Activated naive CD8-positive, alpha-beta T cell treated with anti-CD3 and anti-CD28 coated beads for 36 hours (primary cell): ENCODE measurements at regions not wholly inside any gene's neighbourhood (a gene's known extent, or its start where the extent isn't known, plus 50 kb on each side); places are given as distances from the start of the nearest gene placed in this dataset.

Experiments used
- DNase-seq: peaks from one replicate; pipeline ENCODE4 v3.0.0; 2021
- H3K27ac Mint-ChIP-seq: one replicate; pipeline ENCODE4 v1.8.0; 2022; ENCODE audit warnings: mild to moderate bottlenecking, moderate library complexity, mixed read lengths
- H3K27me3 Mint-ChIP-seq: one replicate; pipeline ENCODE4 v1.8.0; 2022; ENCODE audit warnings: mild to moderate bottlenecking, mixed read lengths
- H3K36me3 Mint-ChIP-seq: one replicate; pipeline ENCODE4 v1.8.0; 2021; ENCODE audit warnings: mild to moderate bottlenecking, mixed read lengths
- H3K4me1 Mint-ChIP-seq: one replicate; pipeline ENCODE4 v1.8.0; 2021; ENCODE audit warnings: mixed read lengths
- H3K4me3 Mint-ChIP-seq: one replicate; pipeline ENCODE4 v1.8.0; 2022; ENCODE audit warnings: mild to moderate bottlenecking, moderate library complexity, mixed read lengths
- H3K9me3 Mint-ChIP-seq: one replicate; pipeline ENCODE4 v1.8.0; 2022; ENCODE audit warnings: mixed read lengths

DNA sequence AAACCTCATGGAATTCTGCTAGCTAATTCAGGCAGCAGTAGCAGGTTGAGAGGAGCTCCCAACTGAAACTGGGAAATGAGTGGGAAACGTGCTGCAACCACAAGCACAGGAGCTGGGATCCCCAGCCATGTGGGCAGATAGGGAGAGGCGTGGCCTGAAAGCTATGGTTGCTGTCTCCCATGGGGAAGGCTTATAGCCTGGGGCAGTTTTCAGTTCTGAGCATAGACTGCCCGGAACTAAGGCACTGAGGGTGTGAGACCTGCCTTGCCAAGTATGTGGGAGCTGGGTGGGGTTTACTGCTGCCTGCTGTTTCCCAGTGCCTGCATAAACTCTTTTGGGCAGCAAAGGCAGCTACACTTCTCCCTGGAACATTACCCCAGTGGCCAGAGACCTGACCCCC is 229.5 kb downstream of the TUSC7 start:
- H3K36me3 Mint-ChIP-seq = no peaks in the 10 kb centered on the region
- no peak overlapping the region for H3K4me3 Mint-ChIP-seq
- H3K27ac Mint-ChIP-seq = no peak overlapping the region
- DNase-seq = no peak
- peaks cover 6% of the 10 kb centered on the region for H3K9me3 Mint-ChIP-seq
- H3K4me1 Mint-ChIP-seq = no peaks in the 10 kb centered on the region
- no peaks in the 10 kb centered on the region for H3K27me3 Mint-ChIP-seq

DNA sequence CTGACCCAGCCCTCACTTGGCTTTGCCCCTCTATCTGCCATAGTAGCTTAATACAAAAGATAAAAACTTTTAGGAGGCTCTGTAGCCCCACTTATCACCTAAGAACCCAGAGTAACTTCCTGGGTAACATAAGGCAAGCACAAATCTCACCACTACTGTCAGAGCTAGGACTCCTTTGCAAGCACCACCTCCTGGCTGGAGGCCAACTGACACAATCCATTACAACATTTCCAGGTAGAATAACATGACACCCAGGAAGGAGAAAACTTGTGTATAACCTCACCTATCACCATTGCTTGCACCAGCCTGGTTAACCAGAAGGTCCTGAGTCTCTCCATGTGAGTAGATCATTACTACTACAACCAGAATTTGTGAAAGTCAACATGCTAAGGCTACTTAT is 230.0 kb downstream of the TUSC7 start:
- H3K27ac Mint-ChIP-seq = no peak overlapping the region
- no peaks in the 10 kb centered on the region for H3K4me1 Mint-ChIP-seq
- H3K36me3 Mint-ChIP-seq = no peaks in the 10 kb centered on the region
- no peak overlapping the region for H3K4me3 Mint-ChIP-seq
- H3K27me3 Mint-ChIP-seq = no peaks in the 10 kb centered on the region
- H3K9me3 Mint-ChIP-seq = peaks cover 6% of the 10 kb centered on the region
- no peak for DNase-seq

DNA sequence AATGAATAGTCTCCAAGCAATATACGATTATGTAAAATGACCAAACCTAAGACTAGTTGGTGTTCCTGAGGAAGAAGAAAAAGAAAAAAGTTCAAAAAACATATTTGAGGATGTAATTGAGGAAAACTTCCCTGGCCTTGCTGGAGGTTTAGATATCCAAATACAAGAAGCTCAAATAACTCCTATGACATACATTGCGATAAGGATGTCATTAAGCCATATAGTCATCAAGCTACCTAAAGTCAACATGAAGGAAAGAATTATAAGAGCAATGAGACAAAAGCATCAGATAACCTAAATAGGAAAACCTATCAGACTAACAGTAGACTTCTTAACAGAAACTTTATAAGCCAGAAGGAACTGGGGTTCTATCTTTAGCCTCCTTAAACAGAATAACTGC is 231.1 kb downstream of the TUSC7 start:
- Mint-ChIP-seq H3K4me1 (no peaks in the 10 kb centered on the region), H3K27me3 (no peaks in the 10 kb centered on the region), H3K9me3 (peaks cover 6% of the 10 kb centered on the region), H3K4me3 (no peak overlapping the region), H3K36me3 (no peaks in the 10 kb centered on the region), H3K27ac (no peak overlapping the region)
- DNase-seq = no peak

DNA sequence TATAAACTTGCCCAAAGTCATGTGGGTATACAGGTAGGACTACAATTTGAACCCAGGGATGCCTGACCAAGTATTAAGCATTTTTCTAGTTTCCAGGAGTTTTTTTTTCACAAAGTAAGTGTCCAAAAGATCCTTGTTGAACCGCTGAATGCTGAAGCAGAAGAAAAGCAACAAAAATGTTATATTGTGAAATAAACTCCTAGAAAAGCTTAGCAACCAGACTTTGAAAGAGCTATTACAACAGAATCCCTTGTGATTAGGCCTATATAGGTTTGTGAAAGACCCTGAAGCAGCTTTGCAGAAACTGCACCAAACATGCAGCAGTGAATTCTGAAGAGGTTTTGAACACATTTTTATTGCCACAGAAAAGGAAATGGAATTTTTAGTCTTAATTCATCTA is 236.8 kb downstream of the TUSC7 start:
- Mint-ChIP-seq H3K36me3 (no peaks in the 10 kb centered on the region), H3K27ac (no peak overlapping the region), H3K4me1 (no peaks in the 10 kb centered on the region), H3K9me3 (peaks cover 4% of the 10 kb centered on the region), H3K4me3 (no peak overlapping the region), H3K27me3 (no peaks in the 10 kb centered on the region)
- DNase-seq = no peak

DNA sequence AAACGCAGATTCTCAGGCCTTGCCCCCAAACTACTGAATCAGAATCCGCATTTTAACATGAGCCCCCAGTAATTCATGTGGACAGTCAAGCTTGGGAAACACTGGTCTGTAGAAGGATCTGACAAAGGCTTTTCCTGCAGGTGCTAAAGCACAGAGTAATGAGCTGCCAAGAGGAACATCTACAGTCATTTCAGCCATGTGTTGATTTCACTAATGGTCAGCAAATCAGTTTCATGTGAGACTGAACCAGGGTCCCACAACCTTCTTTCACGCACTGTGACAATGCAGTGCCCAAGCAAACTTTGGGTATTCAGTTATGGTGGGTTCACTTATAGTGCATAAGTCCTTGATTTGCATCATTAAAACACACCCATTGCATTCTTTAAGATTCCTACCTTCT is 237.6 kb downstream of the TUSC7 start:
- Mint-ChIP-seq H3K36me3 (no peaks in the 10 kb centered on the region), H3K27ac (no peak overlapping the region), H3K4me3 (no peak overlapping the region), H3K4me1 (no peaks in the 10 kb centered on the region), H3K9me3 (peaks cover 4% of the 10 kb centered on the region), H3K27me3 (no peaks in the 10 kb centered on the region)
- no peak for DNase-seq

DNA sequence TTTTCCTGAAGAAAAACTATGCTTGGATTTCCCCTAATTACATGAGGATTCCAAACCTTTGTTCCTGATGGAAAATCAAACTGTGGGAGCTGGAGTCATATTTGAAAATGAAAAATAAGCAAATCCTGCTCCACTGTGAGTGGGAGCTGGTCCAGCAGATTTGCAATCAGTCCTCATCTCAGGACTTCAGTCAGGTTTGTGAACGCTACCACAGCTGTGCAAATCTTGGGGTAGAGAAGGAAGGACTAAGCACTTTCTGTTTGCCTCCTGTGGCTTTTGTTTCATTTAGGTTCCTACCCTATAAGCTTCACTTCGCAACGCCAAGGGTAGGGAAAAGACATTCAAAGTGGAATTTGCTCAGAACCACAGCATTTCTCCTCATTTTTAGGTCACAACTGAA is 238.2 kb downstream of the TUSC7 start:
- no peak overlapping the region for H3K27ac Mint-ChIP-seq
- H3K9me3 Mint-ChIP-seq = peaks cover 4% of the 10 kb centered on the region
- no peak for DNase-seq
- no peaks in the 10 kb centered on the region for H3K36me3 Mint-ChIP-seq
- no peaks in the 10 kb centered on the region for H3K27me3 Mint-ChIP-seq
- H3K4me3 Mint-ChIP-seq = no peak overlapping the region
- no peaks in the 10 kb centered on the region for H3K4me1 Mint-ChIP-seq

DNA sequence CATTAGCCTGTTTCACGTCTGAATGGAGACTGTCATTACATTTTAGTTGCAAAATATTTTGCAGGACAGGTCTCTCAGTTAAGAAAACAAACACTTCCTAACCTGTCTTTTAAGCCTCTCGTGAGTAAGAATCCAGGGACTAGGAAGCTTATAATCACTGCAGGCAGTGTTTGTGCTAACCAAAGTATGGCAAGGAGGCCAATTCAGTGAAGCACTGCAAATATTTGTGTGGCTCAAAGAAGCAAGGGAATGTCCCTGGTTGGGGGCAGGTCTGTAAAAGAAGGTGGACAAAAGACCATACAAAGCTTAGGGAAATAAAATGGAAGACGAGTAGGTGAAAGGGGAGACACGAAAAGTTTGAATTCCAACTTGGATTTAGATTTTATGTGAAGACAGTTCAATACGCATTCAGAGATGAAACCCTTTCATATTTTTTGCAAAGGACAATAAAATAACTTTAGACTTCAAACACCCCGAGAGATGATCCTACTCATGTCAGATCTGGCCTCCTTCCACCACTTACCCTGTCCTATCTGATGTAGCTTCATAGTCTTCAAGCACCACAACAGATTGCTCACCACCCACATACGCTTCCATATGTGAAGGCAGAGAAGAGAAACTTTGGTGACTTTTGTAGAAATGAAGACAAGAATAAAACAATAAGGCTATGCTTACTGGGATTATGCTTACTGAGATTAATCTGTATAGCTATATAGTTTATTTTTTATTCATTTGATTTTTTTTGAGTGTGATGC is 240.9 kb downstream of the TUSC7 start:
- Mint-ChIP-seq H3K36me3 (no peaks in the 10 kb centered on the region), H3K27me3 (no peaks in the 10 kb centered on the region), H3K4me1 (no peaks in the 10 kb centered on the region), H3K9me3 (no peaks in the 10 kb centered on the region), H3K4me3 (no peak overlapping the region), H3K27ac (no peak overlapping the region)
- no peak for DNase-seq

DNA sequence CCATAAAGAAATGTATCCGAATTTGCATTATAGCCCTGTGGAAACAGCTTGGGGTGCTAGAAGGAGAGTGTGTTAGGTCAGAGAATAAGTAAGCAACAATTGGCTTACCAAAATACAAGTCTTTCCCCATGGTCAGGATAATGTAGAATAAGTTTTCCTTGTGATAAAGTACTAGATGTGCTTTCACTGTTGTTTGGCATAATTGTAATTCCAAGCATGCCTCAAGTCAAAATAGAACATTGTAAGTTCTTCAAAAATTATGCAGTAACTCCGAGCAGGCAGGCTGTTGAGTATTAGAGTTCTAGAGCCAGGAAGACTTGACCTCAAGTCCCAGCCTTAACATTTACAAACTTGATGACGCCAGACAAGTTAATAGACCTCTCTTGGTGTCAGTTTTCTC is 242.0 kb downstream of the TUSC7 start:
- DNase-seq = no peak
- Mint-ChIP-seq H3K9me3 (no peaks in the 10 kb centered on the region), H3K4me3 (no peak overlapping the region), H3K36me3 (no peaks in the 10 kb centered on the region), H3K27ac (no peak overlapping the region), H3K27me3 (no peaks in the 10 kb centered on the region), H3K4me1 (no peaks in the 10 kb centered on the region)

DNA sequence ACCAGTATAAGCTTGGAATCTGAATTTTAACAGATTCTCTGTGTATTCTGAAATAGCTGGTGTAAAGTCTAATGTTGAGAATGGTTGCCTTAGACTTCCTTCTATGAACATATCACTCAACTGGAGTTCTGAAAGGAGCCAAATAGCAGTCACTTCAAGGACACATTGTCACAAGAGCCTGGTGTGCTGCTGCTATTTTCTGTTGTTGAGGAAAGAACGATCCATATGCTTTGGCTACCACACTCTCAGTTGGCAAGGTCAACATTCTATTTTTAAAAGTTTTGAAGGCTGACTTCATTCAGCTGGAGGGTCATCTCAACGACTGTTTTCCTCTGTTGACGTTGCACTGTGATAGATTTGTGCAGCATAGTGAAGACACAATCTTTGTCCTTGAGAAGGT is 248.7 kb downstream of the TUSC7 start:
- H3K27ac Mint-ChIP-seq = no peak overlapping the region
- H3K36me3 Mint-ChIP-seq = no peaks in the 10 kb centered on the region
- no peak overlapping the region for H3K4me3 Mint-ChIP-seq
- DNase-seq = no peak
- H3K9me3 Mint-ChIP-seq = peaks cover 2% of the 10 kb centered on the region
- no peaks in the 10 kb centered on the region for H3K27me3 Mint-ChIP-seq
- H3K4me1 Mint-ChIP-seq = no peaks in the 10 kb centered on the region

DNA sequence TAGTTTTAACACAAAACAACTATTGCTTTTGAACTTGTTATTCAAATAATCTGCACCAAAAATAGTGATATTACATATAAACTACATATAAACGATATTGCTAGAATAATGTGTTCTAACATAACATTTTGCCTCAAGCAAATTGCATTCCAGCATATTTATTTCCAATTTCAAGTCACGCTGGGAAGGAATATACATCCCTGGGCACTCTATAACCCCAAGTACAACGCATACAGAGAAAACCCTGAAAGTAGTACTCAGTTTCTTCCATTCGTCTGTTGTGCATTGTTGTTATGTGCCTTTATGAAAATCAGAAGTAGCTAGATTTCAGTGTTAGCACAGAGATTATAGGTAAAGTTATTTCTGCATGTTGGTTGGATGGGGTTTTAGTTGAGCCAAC is 251.5 kb downstream of the TUSC7 start:
- no peaks in the 10 kb centered on the region for H3K36me3 Mint-ChIP-seq
- no peak overlapping the region for H3K27ac Mint-ChIP-seq
- no peaks in the 10 kb centered on the region for H3K4me1 Mint-ChIP-seq
- peaks cover 2% of the 10 kb centered on the region for H3K9me3 Mint-ChIP-seq
- H3K4me3 Mint-ChIP-seq = no peak overlapping the region
- H3K27me3 Mint-ChIP-seq = no peaks in the 10 kb centered on the region
- DNase-seq = no peak

DNA sequence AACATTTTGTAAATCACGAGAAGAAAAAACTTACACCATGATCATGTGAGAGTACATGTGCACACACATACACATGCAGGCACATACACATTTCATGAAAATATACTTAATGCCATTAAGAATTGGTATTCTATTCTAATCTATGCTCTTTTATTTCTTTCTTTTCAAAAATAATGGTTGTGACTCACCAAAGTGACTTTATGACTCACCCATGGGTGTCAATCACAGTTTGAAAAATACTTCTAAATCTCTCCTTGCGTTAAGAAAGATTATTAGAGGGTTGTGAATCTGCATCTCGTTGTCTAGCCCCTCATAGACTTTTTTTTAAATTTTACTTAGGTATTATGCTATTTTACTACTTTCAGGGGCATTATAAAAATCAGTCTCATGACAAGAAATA is 254.2 kb downstream of the TUSC7 start:
- Mint-ChIP-seq H3K9me3 (peaks cover 2% of the 10 kb centered on the region), H3K4me3 (no peak overlapping the region), H3K27me3 (no peaks in the 10 kb centered on the region), H3K27ac (no peak overlapping the region), H3K4me1 (no peaks in the 10 kb centered on the region), H3K36me3 (no peaks in the 10 kb centered on the region)
- DNase-seq = no peak

DNA sequence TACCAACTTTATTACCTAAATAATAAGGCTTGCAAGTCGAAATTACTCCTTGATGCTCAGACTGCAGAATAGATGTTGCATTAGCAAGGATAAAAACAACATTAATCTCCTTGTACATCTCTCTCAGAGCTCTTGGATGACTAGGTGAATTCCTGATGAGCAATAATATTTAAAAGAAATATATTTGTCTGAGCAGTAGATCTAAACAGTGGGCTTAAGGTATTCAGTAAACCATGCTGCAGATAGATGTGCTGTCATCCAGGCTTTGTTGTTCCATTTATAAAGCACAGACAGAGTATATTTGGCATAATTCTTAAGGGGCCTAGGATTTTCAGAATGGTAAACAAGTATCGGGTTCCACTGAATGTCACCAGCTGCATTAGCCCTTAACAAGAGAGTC is 257.1 kb downstream of the TUSC7 start:
- peaks cover 2% of the 10 kb centered on the region for H3K9me3 Mint-ChIP-seq
- H3K4me1 Mint-ChIP-seq = no peaks in the 10 kb centered on the region
- H3K4me3 Mint-ChIP-seq = no peak overlapping the region
- no peak for DNase-seq
- H3K36me3 Mint-ChIP-seq = no peaks in the 10 kb centered on the region
- H3K27ac Mint-ChIP-seq = no peak overlapping the region
- no peaks in the 10 kb centered on the region for H3K27me3 Mint-ChIP-seq

DNA sequence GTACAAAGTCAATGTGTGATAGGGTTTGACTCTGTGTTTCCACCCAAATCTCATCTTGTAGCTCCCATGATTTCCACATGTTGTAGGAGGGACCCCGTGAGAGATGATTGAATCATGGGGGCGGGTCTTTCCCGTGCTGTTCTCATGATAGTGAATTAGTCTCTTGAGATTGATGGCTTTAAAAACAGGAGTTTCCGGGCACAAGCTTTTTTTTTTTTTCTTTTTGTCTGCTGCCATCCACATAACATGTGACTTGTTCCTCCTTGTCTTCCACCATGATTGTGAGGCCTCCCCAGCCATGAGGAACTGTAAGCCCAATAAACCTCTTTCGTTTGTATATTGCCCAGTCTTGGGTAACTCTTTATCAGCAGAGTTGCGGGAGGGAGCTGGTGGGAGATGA is 259.6 kb downstream of the TUSC7 start:
- no peak for DNase-seq

DNA sequence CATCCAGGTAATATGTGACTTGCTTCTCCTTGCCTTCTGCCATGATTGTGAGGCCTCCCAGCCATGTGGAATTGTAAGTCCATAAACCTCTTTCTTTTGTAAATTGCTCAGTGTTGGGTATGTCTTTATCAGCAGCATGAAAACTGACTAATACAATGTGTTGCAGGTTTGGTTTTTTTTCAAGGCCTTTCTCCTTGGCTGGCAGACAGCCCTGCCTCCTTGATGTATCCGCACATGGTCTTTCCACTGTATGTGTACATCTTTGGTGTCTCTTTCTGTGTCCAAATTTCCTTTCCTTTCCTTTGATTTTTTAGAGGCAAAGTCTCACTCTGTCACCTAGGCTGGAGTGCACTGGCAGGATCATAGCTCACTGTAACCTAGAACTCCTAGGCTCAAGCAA is 260.1 kb downstream of the TUSC7 start:
- H3K27ac Mint-ChIP-seq = no peak overlapping the region
- H3K4me3 Mint-ChIP-seq = no peak overlapping the region
- H3K4me1 Mint-ChIP-seq = no peaks in the 10 kb centered on the region
- H3K27me3 Mint-ChIP-seq = no peaks in the 10 kb centered on the region
- H3K9me3 Mint-ChIP-seq = no peaks in the 10 kb centered on the region
- no peak for DNase-seq
- no peaks in the 10 kb centered on the region for H3K36me3 Mint-ChIP-seq

More for the DNA sequence above, 259.6 kb downstream of the TUSC7 start:
- no peaks in the 10 kb centered on the region for H3K36me3 Mint-ChIP-seq
- H3K27me3 Mint-ChIP-seq = no peaks in the 10 kb centered on the region
- no peaks in the 10 kb centered on the region for H3K9me3 Mint-ChIP-seq
- no peak overlapping the region for H3K27ac Mint-ChIP-seq
- no peak overlapping the region for H3K4me3 Mint-ChIP-seq
- no peaks in the 10 kb centered on the region for H3K4me1 Mint-ChIP-seq

DNA sequence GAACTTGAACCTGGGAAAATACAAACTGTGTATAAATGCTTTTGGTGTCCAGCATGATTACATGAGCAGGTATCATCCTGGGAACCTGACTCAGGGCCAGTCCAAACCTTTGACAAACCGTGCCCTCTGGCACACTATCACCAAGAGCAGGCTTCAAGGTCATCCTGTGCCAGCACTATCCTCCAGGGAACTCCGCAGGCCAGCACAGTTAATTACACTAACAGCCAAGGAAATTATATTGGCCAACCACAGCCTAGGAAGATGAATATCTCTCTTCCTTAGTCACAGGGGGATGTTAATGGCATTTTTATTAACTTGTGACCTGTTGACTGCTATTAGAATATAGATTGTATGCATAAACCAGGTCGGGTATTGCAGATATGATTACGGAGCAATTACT is 262.0 kb downstream of the TUSC7 start:
- Mint-ChIP-seq H3K9me3 (no peaks in the 10 kb centered on the region), H3K27me3 (no peaks in the 10 kb centered on the region), H3K4me3 (no peak overlapping the region), H3K4me1 (no peaks in the 10 kb centered on the region), H3K36me3 (no peaks in the 10 kb centered on the region), H3K27ac (no peak overlapping the region)
- no peak for DNase-seq

DNA sequence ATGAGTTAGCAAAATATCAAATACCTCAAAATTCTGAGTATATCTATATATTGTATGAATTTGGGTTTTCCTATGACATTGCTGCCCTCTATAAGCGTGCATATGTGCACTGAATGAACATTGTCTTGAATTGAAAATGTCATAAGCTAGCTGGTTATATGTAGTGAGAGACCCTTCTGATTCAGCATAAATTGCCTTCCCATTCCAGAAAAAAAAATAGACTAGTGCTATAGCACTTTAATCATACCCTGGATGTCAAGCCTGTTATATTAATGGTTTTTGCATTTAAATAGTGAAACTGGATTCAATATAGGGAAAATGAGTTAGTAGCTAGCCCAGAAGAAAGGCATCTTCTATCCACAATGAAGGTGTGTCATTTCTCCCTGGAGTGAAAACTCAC is 265.1 kb downstream of the TUSC7 start:
- no peaks in the 10 kb centered on the region for H3K27me3 Mint-ChIP-seq
- no peak for DNase-seq
- H3K4me3 Mint-ChIP-seq = no peak overlapping the region
- no peak overlapping the region for H3K27ac Mint-ChIP-seq
- no peaks in the 10 kb centered on the region for H3K36me3 Mint-ChIP-seq
- H3K4me1 Mint-ChIP-seq = no peaks in the 10 kb centered on the region
- no peaks in the 10 kb centered on the region for H3K9me3 Mint-ChIP-seq
